GM18861 (cell line): ENCODE measurements at regions not wholly inside any gene's neighbourhood (a gene's known extent, or its start where the extent isn't known, plus 50 kb on each side); places are given as distances from the start of the nearest gene placed in this dataset.
"Not testable (repeated sequence)": the region's sequence is repeated elsewhere in the genome, so short reads cannot be mapped to it uniquely, and the experiment has no call there.

ENCODE experiments used
- ATAC-seq: cut with Tn5 transposase; IDR thresholded peaks from one replicate; pipeline ENCODE4 v1.9.1; 2021; ENCODE audit not compliant: unreplicated experiment

GRCh38 chr16:58960034-58960433, 225.9 kb upstream of the GOT2 start:
- no peak for ATAC-seq

- ATAC-seq: no peak
Measured at GRCh38 chr16:58958749-58959148, 224.6 kb upstream of the GOT2 start.

- no peak for ATAC-seq
Measured at GRCh38 chr16:58948244-58948643, 214.1 kb upstream of the GOT2 start.

GRCh38 chr16:58940609-58941008, 206.5 kb upstream of the GOT2 start:
- ATAC-seq: no peak

- no peak for ATAC-seq
Measured at GRCh38 chr16:58938811-58939210, 204.7 kb upstream of the GOT2 start.

- no peak for ATAC-seq
Measured at GRCh38 chr16:58937661-58938060, 203.5 kb upstream of the GOT2 start.

- ATAC-seq: no peak
Measured at GRCh38 chr16:58933186-58933585, 199.1 kb upstream of the GOT2 start.

GRCh38 chr16:58931436-58931835, 197.3 kb upstream of the GOT2 start:
- ATAC-seq: no peak

GRCh38 chr16:58923094-58923493, 189.0 kb upstream of the GOT2 start:
- ATAC-seq: no peak

GRCh38 chr16:58913456-58913855, 179.3 kb upstream of the GOT2 start:
- ATAC-seq: no peak

- no peak for ATAC-seq
Measured at GRCh38 chr16:58912571-58912970, 178.5 kb upstream of the GOT2 start.

GRCh38 chr16:58906981-58907715, 173.0 kb upstream of the GOT2 start:
- ATAC-seq: no peak

- no peak for ATAC-seq
Measured at GRCh38 chr16:58904291-58904690, 170.2 kb upstream of the GOT2 start.

GRCh38 chr16:58889516-58889915, 155.4 kb upstream of the GOT2 start:
- no peak for ATAC-seq

GRCh38 chr16:58885528-58886170, 151.5 kb upstream of the GOT2 start:
- peak; percentile 57 for ATAC-seq

- no peak for ATAC-seq
Measured at GRCh38 chr16:58884141-58884540, 150.0 kb upstream of the GOT2 start.

GRCh38 chr16:58883131-58883530, 149.0 kb upstream of the GOT2 start:
- no peak for ATAC-seq

GRCh38 chr16:58882292-58882691, 148.2 kb upstream of the GOT2 start:
- ATAC-seq: peak; percentile 95

- ATAC-seq: not testable (repeated sequence)
Measured at GRCh38 chr16:58878641-58879040, 144.5 kb upstream of the GOT2 start.

- no peak for ATAC-seq
Measured at GRCh38 chr16:58866935-58867334, 132.8 kb upstream of the GOT2 start.

- ATAC-seq: no peak
Measured at GRCh38 chr16:58863761-58864160, 129.6 kb upstream of the GOT2 start.

GRCh38 chr16:58863042-58863441, 128.9 kb upstream of the GOT2 start:
- no peak for ATAC-seq
